Neural cell (in vitro differentiated cells): ENCODE measurements at regions not wholly inside any gene's neighbourhood (a gene's known extent, or its start where the extent isn't known, plus 50 kb on each side); places are given as distances from the start of the nearest gene placed in this dataset.

Source experiments
- CTCF ChIP-seq: fragments of 450-650 bp; IDR thresholded peaks from 2 replicates; pipeline ENCODE4 v1.5.1; 2014; ENCODE audit warnings: antibody characterized with exemption, mild to moderate bottlenecking, moderate library complexity; ENCODE audit not compliant: poor library complexity, severe bottlenecking
- EP300 ChIP-seq: fragments of 450-650 bp; conservative IDR thresholded peaks from 2 replicates; pipeline ENCODE4 v1.6.1; 2014; ENCODE audit warnings: antibody characterized with exemption, mild to moderate bottlenecking, moderate library complexity; ENCODE audit not compliant: poor library complexity, severe bottlenecking
- POLR2AphosphoS5 ChIP-seq: IDR thresholded peaks from 2 replicates; pipeline ENCODE4 v1.6.1; 2012

DNA sequence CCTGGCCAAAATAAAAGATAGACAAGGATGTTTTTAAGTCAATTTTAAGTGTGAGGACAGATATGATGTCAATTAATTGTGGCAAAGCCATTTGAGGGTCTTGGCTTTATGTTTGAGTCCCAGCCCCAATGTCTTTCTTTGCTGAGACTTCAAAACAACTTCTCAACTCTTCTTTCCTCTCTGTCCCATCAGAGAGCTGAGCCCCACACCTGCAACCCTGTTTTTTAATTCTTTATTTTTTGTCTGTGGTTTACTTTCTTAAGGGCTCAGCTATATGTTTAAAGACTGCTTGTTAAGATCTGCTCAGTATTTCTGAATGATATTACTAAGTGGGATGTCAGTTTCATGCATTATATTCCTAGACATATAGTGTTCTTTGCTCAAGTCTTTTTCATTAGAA, 164.3 kb downstream of the HS3ST1 start:
- TF ChIP-seq CTCF, result no peak
- no peak for TF ChIP-seq POLR2AphosphoS5
- TF ChIP-seq EP300, result no peak
